ENCODE measurements at regions not wholly inside any gene's neighbourhood (a gene's known extent, or its start where the extent isn't known, plus 50 kb on each side); places are given as distances from the start of the nearest gene placed in this dataset.

DNA sequence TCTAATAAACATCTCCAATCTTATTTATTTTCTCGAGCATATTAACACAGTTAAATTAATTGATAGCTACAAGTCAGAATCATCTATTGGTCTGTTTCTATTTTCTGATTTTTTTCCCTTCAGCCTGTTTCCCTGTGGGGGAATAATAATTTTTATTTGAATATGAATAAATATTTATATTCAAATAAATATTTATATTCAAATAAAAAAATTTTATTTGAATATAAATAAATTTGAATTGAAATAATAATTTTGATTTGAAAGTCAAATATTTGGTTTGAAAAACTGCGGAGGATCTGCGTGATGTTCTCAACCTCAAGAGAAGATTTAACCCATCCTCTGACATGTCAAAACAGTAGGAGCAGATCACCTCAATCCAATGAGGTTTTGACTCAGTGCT lies 380.1 kb upstream of the MEIS2 start:
- TF ChIP-seq, protein P1, sequence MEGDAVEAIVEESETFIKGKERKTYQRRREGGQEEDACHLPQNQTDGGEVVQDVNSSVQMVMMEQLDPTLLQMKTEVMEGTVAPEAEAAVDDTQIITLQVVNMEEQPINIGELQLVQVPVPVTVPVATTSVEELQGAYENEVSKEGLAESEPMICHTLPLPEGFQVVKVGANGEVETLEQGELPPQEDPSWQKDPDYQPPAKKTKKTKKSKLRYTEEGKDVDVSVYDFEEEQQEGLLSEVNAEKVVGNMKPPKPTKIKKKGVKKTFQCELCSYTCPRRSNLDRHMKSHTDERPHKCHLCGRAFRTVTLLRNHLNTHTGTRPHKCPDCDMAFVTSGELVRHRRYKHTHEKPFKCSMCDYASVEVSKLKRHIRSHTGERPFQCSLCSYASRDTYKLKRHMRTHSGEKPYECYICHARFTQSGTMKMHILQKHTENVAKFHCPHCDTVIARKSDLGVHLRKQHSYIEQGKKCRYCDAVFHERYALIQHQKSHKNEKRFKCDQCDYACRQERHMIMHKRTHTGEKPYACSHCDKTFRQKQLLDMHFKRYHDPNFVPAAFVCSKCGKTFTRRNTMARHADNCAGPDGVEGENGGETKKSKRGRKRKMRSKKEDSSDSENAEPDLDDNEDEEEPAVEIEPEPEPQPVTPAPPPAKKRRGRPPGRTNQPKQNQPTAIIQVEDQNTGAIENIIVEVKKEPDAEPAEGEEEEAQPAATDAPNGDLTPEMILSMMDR (IDR thresholded peaks at IDR 0.05) = no peak
- TF ChIP-seq POLR2AphosphoS5 (IDR thresholded peaks at IDR 0.05; ENCODE audit: insufficient read depth in 1 of 2, low read depth in 1 of 2) (no peak), POLR2A (IDR thresholded peaks at IDR 0.05) (no peak)

Measured in vagina (tissue), 2 donors.